ENCODE measurements at regions not wholly inside any gene's neighbourhood (a gene's known extent, or its start where the extent isn't known, plus 50 kb on each side); places are given as distances from the start of the nearest gene placed in this dataset.

DNA sequence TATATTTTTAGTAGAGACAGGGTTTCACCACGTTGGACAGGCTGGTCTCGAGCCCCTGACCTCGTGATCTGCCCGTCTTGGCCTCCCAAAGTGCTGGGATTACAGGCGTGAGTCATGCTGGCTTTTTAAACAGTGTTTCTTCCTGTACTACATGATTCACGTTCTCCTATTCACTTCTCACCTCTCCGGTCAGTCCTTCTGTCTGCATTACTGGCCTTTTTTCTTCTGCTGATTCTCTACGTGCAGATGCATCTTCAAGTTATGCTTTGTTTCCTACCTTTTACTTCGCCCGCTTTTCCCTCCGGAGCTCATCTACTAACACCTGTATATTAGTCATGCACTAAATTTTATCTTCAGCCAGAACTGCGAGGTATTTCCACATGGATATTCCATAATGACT is 296.2 kb upstream of the FLRT2 start:
- H3K27ac ChIP-seq (ENCODE audit: low read depth): no peak overlapping the region
- no peak overlapping the region for H3K4me3 ChIP-seq
- H3K27me3 Mint-ChIP-seq (ENCODE audit: insufficient read depth, low read depth, poor library complexity): peaks cover 2% of the 10 kb centered on the region
- no peaks in the 10 kb centered on the region for H3K36me3 Mint-ChIP-seq (ENCODE audit: low read depth)
- H3K9me3 Mint-ChIP-seq: no peaks in the 10 kb centered on the region
- H2AFZ ChIP-seq: peak overlapping the region; percentile 34; the same call in 1 of the 2 replicates
- no peak for TF ChIP-seq ZNF114 (CRISPR knock-in tag; IDR thresholded peaks at IDR 0.05)
- TF ChIP-seq CREB1 (CRISPR knock-in tag; IDR thresholded peaks at IDR 0.05; ENCODE audit: low read depth): no peak
- TF ChIP-seq, protein P1, sequence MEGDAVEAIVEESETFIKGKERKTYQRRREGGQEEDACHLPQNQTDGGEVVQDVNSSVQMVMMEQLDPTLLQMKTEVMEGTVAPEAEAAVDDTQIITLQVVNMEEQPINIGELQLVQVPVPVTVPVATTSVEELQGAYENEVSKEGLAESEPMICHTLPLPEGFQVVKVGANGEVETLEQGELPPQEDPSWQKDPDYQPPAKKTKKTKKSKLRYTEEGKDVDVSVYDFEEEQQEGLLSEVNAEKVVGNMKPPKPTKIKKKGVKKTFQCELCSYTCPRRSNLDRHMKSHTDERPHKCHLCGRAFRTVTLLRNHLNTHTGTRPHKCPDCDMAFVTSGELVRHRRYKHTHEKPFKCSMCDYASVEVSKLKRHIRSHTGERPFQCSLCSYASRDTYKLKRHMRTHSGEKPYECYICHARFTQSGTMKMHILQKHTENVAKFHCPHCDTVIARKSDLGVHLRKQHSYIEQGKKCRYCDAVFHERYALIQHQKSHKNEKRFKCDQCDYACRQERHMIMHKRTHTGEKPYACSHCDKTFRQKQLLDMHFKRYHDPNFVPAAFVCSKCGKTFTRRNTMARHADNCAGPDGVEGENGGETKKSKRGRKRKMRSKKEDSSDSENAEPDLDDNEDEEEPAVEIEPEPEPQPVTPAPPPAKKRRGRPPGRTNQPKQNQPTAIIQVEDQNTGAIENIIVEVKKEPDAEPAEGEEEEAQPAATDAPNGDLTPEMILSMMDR (conservative IDR thresholded peaks at IDR 0.05; ENCODE audit: low read depth in 2 of 2): no peak
- TF ChIP-seq, protein P2, sequence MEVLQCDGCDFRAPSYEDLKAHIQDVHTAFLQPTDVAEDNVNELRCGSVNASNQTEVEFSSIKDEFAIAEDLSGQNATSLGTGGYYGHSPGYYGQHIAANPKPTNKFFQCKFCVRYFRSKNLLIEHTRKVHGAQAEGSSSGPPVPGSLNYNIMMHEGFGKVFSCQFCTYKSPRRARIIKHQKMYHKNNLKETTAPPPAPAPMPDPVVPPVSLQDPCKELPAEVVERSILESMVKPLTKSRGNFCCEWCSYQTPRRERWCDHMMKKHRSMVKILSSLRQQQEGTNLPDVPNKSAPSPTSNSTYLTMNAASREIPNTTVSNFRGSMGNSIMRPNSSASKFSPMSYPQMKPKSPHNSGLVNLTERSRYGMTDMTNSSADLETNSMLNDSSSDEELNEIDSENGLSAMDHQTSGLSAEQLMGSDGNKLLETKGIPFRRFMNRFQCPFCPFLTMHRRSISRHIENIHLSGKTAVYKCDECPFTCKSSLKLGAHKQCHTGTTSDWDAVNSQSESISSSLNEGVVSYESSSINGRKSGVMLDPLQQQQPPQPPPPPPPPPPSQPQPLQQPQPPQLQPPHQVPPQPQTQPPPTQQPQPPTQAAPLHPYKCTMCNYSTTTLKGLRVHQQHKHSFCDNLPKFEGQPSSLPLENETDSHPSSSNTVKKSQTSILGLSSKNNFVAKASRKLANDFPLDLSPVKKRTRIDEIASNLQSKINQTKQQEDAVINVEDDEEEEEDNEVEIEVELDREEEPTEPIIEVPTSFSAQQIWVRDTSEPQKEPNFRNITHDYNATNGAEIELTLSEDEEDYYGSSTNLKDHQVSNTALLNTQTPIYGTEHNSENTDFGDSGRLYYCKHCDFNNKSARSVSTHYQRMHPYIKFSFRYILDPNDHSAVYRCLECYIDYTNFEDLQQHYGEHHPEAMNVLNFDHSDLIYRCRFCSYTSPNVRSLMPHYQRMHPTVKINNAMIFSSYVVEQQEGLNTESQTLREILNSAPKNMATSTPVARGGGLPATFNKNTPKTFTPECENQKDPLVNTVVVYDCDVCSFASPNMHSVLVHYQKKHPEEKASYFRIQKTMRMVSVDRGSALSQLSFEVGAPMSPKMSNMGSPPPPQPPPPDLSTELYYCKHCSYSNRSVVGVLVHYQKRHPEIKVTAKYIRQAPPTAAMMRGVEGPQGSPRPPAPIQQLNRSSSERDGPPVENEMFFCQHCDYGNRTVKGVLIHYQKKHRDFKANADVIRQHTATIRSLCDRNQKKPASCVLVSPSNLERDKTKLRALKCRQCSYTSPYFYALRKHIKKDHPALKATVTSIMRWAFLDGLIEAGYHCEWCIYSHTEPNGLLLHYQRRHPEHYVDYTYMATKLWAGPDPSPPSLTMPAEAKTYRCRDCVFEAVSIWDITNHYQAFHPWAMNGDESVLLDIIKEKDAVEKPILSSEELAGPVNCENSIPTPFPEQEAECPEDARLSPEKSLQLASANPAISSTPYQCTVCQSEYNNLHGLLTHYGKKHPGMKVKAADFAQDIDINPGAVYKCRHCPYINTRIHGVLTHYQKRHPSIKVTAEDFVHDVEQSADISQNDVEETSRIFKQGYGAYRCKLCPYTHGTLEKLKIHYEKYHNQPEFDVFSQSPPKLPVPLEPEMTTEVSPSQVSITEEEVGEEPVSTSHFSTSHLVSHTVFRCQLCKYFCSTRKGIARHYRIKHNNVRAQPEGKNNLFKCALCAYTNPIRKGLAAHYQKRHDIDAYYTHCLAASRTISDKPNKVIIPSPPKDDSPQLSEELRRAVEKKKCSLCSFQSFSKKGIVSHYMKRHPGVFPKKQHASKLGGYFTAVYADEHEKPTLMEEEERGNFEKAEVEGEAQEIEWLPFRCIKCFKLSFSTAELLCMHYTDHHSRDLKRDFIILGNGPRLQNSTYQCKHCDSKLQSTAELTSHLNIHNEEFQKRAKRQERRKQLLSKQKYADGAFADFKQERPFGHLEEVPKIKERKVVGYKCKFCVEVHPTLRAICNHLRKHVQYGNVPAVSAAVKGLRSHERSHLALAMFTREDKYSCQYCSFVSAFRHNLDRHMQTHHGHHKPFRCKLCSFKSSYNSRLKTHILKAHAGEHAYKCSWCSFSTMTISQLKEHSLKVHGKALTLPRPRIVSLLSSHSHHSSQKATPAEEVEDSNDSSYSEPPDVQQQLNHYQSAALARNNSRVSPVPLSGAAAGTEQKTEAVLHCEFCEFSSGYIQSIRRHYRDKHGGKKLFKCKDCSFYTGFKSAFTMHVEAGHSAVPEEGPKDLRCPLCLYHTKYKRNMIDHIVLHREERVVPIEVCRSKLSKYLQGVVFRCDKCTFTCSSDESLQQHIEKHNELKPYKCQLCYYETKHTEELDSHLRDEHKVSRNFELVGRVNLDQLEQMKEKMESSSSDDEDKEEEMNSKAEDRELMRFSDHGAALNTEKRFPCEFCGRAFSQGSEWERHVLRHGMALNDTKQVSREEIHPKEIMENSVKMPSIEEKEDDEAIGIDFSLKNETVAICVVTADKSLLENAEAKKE (CRISPR knock-in tag; IDR thresholded peaks at IDR 0.05): no peak
- no peak for TF ChIP-seq POLR2AphosphoS5 (IDR thresholded peaks at IDR 0.05; ENCODE audit: low read depth)
- no peak for TF ChIP-seq STAT1 (IDR thresholded peaks at IDR 0.05; ENCODE audit: unreplicated experiment)
- no peak for TF ChIP-seq EZH2phosphoT487 (IDR thresholded peaks at IDR 0.05; ENCODE audit: unreplicated experiment)
- TF ChIP-seq, protein P3, sequence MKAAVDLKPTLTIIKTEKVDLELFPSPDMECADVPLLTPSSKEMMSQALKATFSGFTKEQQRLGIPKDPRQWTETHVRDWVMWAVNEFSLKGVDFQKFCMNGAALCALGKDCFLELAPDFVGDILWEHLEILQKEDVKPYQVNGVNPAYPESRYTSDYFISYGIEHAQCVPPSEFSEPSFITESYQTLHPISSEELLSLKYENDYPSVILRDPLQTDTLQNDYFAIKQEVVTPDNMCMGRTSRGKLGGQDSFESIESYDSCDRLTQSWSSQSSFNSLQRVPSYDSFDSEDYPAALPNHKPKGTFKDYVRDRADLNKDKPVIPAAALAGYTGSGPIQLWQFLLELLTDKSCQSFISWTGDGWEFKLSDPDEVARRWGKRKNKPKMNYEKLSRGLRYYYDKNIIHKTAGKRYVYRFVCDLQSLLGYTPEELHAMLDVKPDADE (IDR thresholded peaks at IDR 0.05): no peak
- TF ChIP-seq, protein P4, sequence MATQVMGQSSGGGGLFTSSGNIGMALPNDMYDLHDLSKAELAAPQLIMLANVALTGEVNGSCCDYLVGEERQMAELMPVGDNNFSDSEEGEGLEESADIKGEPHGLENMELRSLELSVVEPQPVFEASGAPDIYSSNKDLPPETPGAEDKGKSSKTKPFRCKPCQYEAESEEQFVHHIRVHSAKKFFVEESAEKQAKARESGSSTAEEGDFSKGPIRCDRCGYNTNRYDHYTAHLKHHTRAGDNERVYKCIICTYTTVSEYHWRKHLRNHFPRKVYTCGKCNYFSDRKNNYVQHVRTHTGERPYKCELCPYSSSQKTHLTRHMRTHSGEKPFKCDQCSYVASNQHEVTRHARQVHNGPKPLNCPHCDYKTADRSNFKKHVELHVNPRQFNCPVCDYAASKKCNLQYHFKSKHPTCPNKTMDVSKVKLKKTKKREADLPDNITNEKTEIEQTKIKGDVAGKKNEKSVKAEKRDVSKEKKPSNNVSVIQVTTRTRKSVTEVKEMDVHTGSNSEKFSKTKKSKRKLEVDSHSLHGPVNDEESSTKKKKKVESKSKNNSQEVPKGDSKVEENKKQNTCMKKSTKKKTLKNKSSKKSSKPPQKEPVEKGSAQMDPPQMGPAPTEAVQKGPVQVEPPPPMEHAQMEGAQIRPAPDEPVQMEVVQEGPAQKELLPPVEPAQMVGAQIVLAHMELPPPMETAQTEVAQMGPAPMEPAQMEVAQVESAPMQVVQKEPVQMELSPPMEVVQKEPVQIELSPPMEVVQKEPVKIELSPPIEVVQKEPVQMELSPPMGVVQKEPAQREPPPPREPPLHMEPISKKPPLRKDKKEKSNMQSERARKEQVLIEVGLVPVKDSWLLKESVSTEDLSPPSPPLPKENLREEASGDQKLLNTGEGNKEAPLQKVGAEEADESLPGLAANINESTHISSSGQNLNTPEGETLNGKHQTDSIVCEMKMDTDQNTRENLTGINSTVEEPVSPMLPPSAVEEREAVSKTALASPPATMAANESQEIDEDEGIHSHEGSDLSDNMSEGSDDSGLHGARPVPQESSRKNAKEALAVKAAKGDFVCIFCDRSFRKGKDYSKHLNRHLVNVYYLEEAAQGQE (IDR thresholded peaks at IDR 0.05; ENCODE audit: unreplicated experiment): no peak
- no peak for TF ChIP-seq JUNB (IDR thresholded peaks at IDR 0.05; ENCODE audit: unreplicated experiment)
- TF ChIP-seq NANOG (IDR thresholded peaks at IDR 0.05; ENCODE audit: borderline replicate concordance): no peak
- H3K4me1 ChIP-seq (ENCODE audit: insufficient read depth): peaks cover 10% of the 10 kb centered on the region
- H4K20me1 ChIP-seq (replicated peaks; ENCODE audit: insufficient read depth): no peaks in the 10 kb centered on the region
- H3K4me1 Mint-ChIP-seq: peaks cover 2% of the 10 kb centered on the region; the same call in 1 of the 3 replicates
- H3K27ac Mint-ChIP-seq: no peak overlapping the region
- DNase-seq (ENCODE audit: low spot score): no peak
- no peaks in the 10 kb centered on the region for H3K79me2 ChIP-seq (replicated peaks; ENCODE audit: insufficient read depth)
- no peak for ATAC-seq
- H3K4me2 ChIP-seq: no peak overlapping the region
- H3F3A ChIP-seq (replicated peaks; ENCODE audit: low read depth): no peaks in the 10 kb centered on the region
- no peak overlapping the region for H3K4me3 Mint-ChIP-seq
- H3K27me3 ChIP-seq (ENCODE audit: insufficient read depth): no peaks in the 10 kb centered on the region
- H3K9me2 ChIP-seq (ENCODE audit: insufficient read depth): no peaks in the 10 kb centered on the region
- H3K36me3 ChIP-seq (ENCODE audit: insufficient read depth): no peaks in the 10 kb centered on the region

Measured in GM23338 (cell line).